ENCODE measurements at regions not wholly inside any gene's neighbourhood (a gene's known extent, or its start where the extent isn't known, plus 50 kb on each side); places are given as distances from the start of the nearest gene placed in this dataset.

GRCh38 chr2:128820452-128820851 lies 501.8 kb upstream of the HS6ST1 start:
- ChIA-PET CTCF (no interaction called here), POLR2A (no interaction called here)
- Mint-ChIP-seq H3K27ac (no peak overlapping the region), H3K4me3 (no peak overlapping the region), H3K27me3 (ENCODE audit: low read depth) (peaks cover 3% of the 10 kb centered on the region; the same call in 1 of the 2 replicates), H3K4me1 (peaks cover 20% of the 10 kb centered on the region), H3K9me3 (peaks cover 21% of the 10 kb centered on the region), H3K36me3 (peaks cover 3% of the 10 kb centered on the region; the same call in 1 of the 2 replicates)
- TF ChIP-seq FOXJ3 (CRISPR knock-in tag; IDR thresholded peaks at IDR 0.05; ENCODE audit: borderline replicate concordance), result no peak
- TF ChIP-seq ZNF121 (CRISPR knock-in tag; IDR thresholded peaks at IDR 0.05), result no peak
- TF ChIP-seq ZNF396 (CRISPR knock-in tag; IDR thresholded peaks at IDR 0.05; ENCODE audit: borderline replicate concordance), result no peak
- no peak for TF ChIP-seq ZBTB21 (CRISPR knock-in tag; IDR thresholded peaks at IDR 0.05; ENCODE audit: borderline replicate concordance)
- TF ChIP-seq EMX1 (CRISPR knock-in tag; IDR thresholded peaks at IDR 0.05), result no peak
- no peak for TF ChIP-seq ZNF263 (CRISPR knock-in tag; IDR thresholded peaks at IDR 0.05; ENCODE audit: low read depth)
- no peak for TF ChIP-seq MLX (CRISPR knock-in tag; IDR thresholded peaks at IDR 0.05)
- ATAC-seq, result no peak
- no peak for DNase-seq (ENCODE audit: low spot score)

- CTCF ChIA-PET, result no interaction called here
- no peak overlapping the region for H3K4me3 Mint-ChIP-seq
- H3K36me3 Mint-ChIP-seq, result peaks cover 3% of the 10 kb centered on the region; the same call in 1 of the 2 replicates
Measured at GRCh38 chr2:128821010-128821409, 502.3 kb upstream of the HS6ST1 start.

More at GRCh38 chr2:128821010-128821409, 502.3 kb upstream of the HS6ST1 start:
- H3K27me3 Mint-ChIP-seq (ENCODE audit: low read depth), result peaks cover 3% of the 10 kb centered on the region; the same call in 1 of the 2 replicates
- POLR2A ChIA-PET, result no interaction called here
- DNase-seq (ENCODE audit: low spot score) (no peak), ATAC-seq (no peak)
- no peak for TF ChIP-seq ZNF532 (CRISPR knock-in tag; IDR thresholded peaks at IDR 0.05; ENCODE audit: borderline replicate concordance)
- no peak for TF ChIP-seq ZNF423 (CRISPR knock-in tag; IDR thresholded peaks at IDR 0.05)
- TF ChIP-seq ZNF671 (CRISPR knock-in tag; IDR thresholded peaks at IDR 0.05), result no peak
- no peak for TF ChIP-seq NR2C2 (CRISPR knock-in tag; IDR thresholded peaks at IDR 0.05)
- no peak for TF ChIP-seq ZNF232 (CRISPR knock-in tag; IDR thresholded peaks at IDR 0.05)
- TF ChIP-seq NFATC4 (CRISPR knock-in tag; IDR thresholded peaks at IDR 0.05), result no peak
- no peak for TF ChIP-seq GTF2I (CRISPR knock-in tag; conservative IDR thresholded peaks at IDR 0.05)
- TF ChIP-seq ZMAT4 (CRISPR knock-in tag; IDR thresholded peaks at IDR 0.05), result no peak
- TF ChIP-seq JAZF1 (CRISPR knock-in tag; IDR thresholded peaks at IDR 0.05), result no peak
- TF ChIP-seq PRDM15 (CRISPR knock-in tag; IDR thresholded peaks at IDR 0.05), result no peak
- TF ChIP-seq ATF1 (CRISPR knock-in tag; IDR thresholded peaks at IDR 0.05), result no peak
- TF ChIP-seq E2F4 (CRISPR knock-in tag; IDR thresholded peaks at IDR 0.05; ENCODE audit: borderline replicate concordance, low read depth), result no peak
- no peak for TF ChIP-seq ZNF512 (CRISPR knock-in tag; IDR thresholded peaks at IDR 0.05; ENCODE audit: borderline replicate concordance)
- TF ChIP-seq MXD4 (CRISPR knock-in tag; IDR thresholded peaks at IDR 0.05; ENCODE audit: borderline replicate concordance), result no peak
- no peak for TF ChIP-seq ZNF317 (CRISPR knock-in tag; IDR thresholded peaks at IDR 0.05; ENCODE audit: borderline replicate concordance, low read depth)
- no peak for TF ChIP-seq TCF7 (CRISPR knock-in tag; IDR thresholded peaks at IDR 0.05; ENCODE audit: low read depth)
- no peak for TF ChIP-seq JUN (CRISPR knock-in tag; IDR thresholded peaks at IDR 0.05)
- TF ChIP-seq ZNF263 (CRISPR knock-in tag; IDR thresholded peaks at IDR 0.05; ENCODE audit: low read depth), result no peak
- no peak for TF ChIP-seq CBFB (CRISPR knock-in tag; IDR thresholded peaks at IDR 0.05; ENCODE audit: low read depth)
- TF ChIP-seq RORB (CRISPR knock-in tag; IDR thresholded peaks at IDR 0.05), result no peak
- H3K4me1 Mint-ChIP-seq, result peaks cover 19% of the 10 kb centered on the region
- H3K27ac Mint-ChIP-seq, result no peak overlapping the region
- peaks cover 21% of the 10 kb centered on the region for H3K9me3 Mint-ChIP-seq
